ENCODE measurements at regions not wholly inside any gene's neighbourhood (a gene's known extent, or its start where the extent isn't known, plus 50 kb on each side); places are given as distances from the start of the nearest gene placed in this dataset.

GRCh38 chr19:22533761-22534160 is 100.4 kb upstream of the ZNF492 start:
- H3K4me1 ChIP-seq (replicated peaks in 1 of 4; ENCODE audit: control insufficient read depth in 3 of 4, insufficient read depth in 4 of 4, low read length in 3 of 4), result no peaks in the 10 kb centered on the region
- ChIA-PET POLR2A (ENCODE audit: partially characterized antibody) (no interaction called here), CTCF (ENCODE audit: partially characterized antibody) (no interaction called here)
- no peak overlapping the region for H4K91ac ChIP-seq (replicated peaks; ENCODE audit: insufficient read length, low read length)
- no peak overlapping the region for H2BK15ac ChIP-seq (ENCODE audit: low read length)
- H3K27me3 ChIP-seq (replicated peaks in 1 of 4; ENCODE audit: control insufficient read depth in 3 of 4, extremely low read depth in 1 of 4, insufficient read depth in 3 of 4, low read length in 3 of 4), result no peaks in the 10 kb centered on the region
- no peak overlapping the region for H4K5ac ChIP-seq (ENCODE audit: insufficient read length, low read depth, low read length)
- H3K18ac ChIP-seq (ENCODE audit: extremely low read depth, low read length), result no peak overlapping the region
- 84 to 100% methylated on average over 3 to 5 of the region's 5 CpGs for WGBS, 2 experiments (ENCODE audit: extremely low coverage in 1 of 2, insufficient coverage in 1 of 2, insufficient read length in 1 of 2, insufficient replicate concordance in 2 of 2, low coverage in 1 of 2, low lambda C conversion rate in 2 of 2, missing lambda C conversion rate in 1 of 2)
- no peak overlapping the region for H2BK120ac ChIP-seq (replicated peaks; ENCODE audit: low read depth, low read length)
- H4K8ac ChIP-seq (ENCODE audit: extremely low read depth, insufficient read depth, low read length), result no peak overlapping the region
- no peak overlapping the region for H2BK20ac ChIP-seq (ENCODE audit: low read length)
- H3K9ac ChIP-seq (replicated peaks in 1 of 4; ENCODE audit: extremely low read depth in 1 of 4, low read depth in 3 of 4, low read length in 3 of 4), result no peak overlapping the region
- H3K4ac ChIP-seq (replicated peaks; ENCODE audit: insufficient read length, low read depth, low read length), result no peak overlapping the region
- H3K27ac ChIP-seq (ENCODE audit: low read depth, low read length), result no peak overlapping the region
- no peak overlapping the region for H3K23ac ChIP-seq (ENCODE audit: insufficient read length)
- no peaks in the 10 kb centered on the region for H3K79me2 ChIP-seq (ENCODE audit: control insufficient read depth in 1 of 2, insufficient read depth in 2 of 2, low read length in 2 of 2)
- H3K56ac ChIP-seq (replicated peaks; ENCODE audit: insufficient read length, low read depth, low read length), result no peak overlapping the region
- no peak overlapping the region for H2BK5ac ChIP-seq (ENCODE audit: low read depth, low read length)
- H2BK12ac ChIP-seq (ENCODE audit: low read depth, low read length), result no peak overlapping the region
- H3K4me3 ChIP-seq (ENCODE audit: extremely low read depth in 1 of 4, insufficient read depth in 2 of 4, low read depth in 3 of 4, low read length in 4 of 4), result no peak overlapping the region
- no peaks in the 10 kb centered on the region for H3K79me1 ChIP-seq (ENCODE audit: low read depth, low read length)
- DNase-seq (ENCODE audit: low read depth in 1 of 2, low spot score in 2 of 2), result no peak
- no peak for FAIRE-seq
- H4K20me1 ChIP-seq (replicated peaks in 1 of 2; ENCODE audit: control insufficient read depth in 1 of 2, insufficient read depth in 2 of 2, low read length in 2 of 2), result no peaks in the 10 kb centered on the region
- H3K14ac ChIP-seq (ENCODE audit: insufficient read length), result no peak overlapping the region
- H2AFZ ChIP-seq (ENCODE audit: low read length), result no peak overlapping the region
- H2AK5ac ChIP-seq (ENCODE audit: low read depth, low read length), result no peak overlapping the region
- H3K23me2 ChIP-seq (ENCODE audit: low read depth, low read length), result no peaks in the 10 kb centered on the region
- H3K9me3 ChIP-seq (ENCODE audit: insufficient read depth in 2 of 2, low read depth in 1 of 2, low read length in 1 of 2), result peaks cover 52 to 62% of the 10 kb centered on the region in 2 experiments
- no peak overlapping the region for H3K4me2 ChIP-seq (ENCODE audit: insufficient read depth in 1 of 2, low read depth in 2 of 2, low read length in 2 of 2)
- H3K36me3 ChIP-seq (ENCODE audit: control insufficient read depth in 2 of 4, insufficient read depth in 4 of 4, low read length in 3 of 4), result no peaks in the 10 kb centered on the region
- no peak for TF ChIP-seq E2F6 (IDR thresholded peaks at IDR 0.05)
- TF ChIP-seq HDAC6 (IDR thresholded peaks at IDR 0.05; ENCODE audit: low read depth, low read length), result no peak
- no peak for TF ChIP-seq RNF2 (IDR thresholded peaks at IDR 0.05; ENCODE audit: borderline replicate concordance, low read depth, low read length, missing control alignments, poor library complexity, severe bottlenecking)

Measured in H1 (cell line).